GM21423 (cell line): ENCODE measurements at regions not wholly inside any gene's neighbourhood (a gene's known extent, or its start where the extent isn't known, plus 50 kb on each side); places are given as distances from the start of the nearest gene placed in this dataset.

Experiments used
- ATAC-seq: cut with Tn5 transposase; IDR thresholded peaks from one replicate; pipeline ENCODE4 v1.9.1; 2021; ENCODE audit warnings: mild to moderate bottlenecking, moderate library complexity; ENCODE audit not compliant: unreplicated experiment

DNA sequence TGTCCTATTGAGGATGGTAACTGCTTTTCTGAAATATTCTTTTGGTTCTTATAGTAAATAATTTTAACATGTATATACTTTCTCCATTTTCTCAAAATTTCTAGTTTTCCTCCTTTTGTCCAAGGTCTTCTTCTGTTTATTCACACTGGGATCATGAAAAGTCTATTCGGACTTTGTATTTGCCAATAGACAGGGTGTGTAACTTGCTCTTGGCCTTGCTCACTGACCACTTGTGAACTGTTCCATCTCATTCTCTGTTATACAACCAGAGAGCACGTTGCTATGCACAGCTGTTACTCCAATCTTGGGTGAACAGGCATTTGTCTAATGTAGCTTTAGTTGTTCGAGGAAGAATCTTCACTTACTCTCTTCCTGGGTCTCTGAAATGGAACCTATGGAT is 388.9 kb downstream of the SH3GL2 start:
- no peak for ATAC-seq

DNA sequence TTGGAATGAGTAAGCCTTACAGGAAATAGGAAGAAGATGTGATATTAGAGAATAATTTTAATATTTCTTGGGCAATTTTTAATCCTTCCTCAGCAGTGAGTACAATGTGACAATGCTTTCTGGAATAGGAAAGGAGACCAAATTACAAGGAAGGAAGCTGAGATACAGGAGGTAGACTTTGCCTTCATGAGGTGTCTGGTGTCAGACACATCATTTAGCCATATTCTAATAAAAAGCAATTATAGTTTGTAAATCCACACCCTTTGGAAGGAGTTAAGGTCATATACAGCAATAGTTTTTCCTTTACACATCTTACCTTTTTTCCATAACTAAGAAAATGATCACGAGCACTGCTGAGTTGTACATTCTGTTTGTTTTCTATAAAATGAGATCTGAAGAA is 390.4 kb downstream of the SH3GL2 start:
- no peak for ATAC-seq

DNA sequence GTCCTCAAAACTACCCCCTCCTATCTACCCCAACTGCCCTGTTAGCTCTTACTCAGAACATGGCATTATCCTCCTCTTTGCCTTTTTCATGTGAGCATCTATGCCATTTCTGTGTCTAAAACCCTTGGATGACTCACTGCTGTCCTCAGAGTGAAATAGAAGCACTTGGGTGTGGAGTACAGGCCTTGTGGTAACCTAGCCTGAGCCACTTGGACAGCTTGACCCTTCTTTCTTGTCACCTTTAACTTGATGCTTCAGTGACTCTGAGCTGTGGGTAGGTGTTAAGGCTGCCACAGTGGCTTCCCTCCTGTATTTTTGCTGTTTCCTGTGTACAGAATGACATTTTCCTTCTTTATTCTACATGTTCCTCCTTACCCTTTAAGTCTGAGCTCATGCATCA is 391.4 kb downstream of the SH3GL2 start:
- no peak for ATAC-seq

DNA sequence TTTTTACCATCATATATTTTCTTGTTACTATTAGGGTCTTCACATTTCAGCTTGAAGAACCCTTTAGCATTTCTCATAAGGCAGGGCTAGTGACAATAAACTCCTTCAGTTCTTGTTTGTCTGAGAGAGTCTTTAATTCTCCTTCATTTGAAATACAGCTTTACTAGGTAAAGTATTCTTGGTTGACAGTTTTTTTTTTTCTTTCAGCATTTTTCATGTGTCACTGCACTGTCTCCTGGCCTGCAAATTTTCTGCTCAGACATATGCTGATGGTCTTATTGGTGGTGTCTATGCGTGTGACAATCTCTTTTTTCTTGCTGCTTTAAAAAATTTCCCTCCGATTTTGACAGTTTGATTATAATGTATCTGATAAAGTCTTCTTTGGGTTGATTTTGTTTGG is 399.9 kb downstream of the SH3GL2 start:
- no peak for ATAC-seq

DNA sequence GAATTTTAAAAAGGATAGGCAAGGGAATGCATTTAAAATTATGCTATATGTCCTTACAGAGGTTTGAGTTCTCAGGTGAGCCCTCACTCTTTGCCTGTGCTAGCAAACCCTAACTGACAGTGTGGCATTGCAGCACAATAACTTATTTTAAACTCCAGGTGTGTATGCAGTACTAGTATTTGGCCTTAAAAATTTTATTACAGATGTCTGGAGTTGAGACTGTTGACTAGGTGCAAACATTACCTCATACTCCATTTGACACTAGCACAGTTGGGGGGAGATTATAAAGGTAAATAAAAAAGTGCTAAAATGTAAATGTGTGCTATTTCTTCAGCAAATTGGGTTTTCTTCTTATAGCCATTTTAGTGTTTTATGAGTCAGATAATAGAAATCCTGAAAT is 407.7 kb downstream of the SH3GL2 start:
- ATAC-seq = no peak

DNA sequence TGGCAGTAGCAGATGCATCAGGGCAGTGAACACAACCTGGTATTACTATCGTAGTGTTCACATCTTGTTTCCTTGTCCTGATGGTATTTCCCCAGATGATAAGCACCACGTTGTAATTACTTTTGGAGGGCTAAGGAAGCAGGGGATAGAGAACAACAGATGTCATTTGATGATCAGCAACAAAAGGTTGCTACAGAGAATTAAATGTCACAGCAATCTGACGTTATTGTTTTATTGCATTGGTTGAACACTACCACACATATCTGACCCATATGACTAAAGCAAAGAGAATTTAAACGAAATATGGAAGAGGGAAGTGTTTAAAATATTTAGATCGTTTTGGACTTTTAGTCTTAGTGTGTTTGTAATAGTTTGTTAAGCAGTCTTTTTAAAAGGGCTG is 408.3 kb downstream of the SH3GL2 start:
- no peak for ATAC-seq

DNA sequence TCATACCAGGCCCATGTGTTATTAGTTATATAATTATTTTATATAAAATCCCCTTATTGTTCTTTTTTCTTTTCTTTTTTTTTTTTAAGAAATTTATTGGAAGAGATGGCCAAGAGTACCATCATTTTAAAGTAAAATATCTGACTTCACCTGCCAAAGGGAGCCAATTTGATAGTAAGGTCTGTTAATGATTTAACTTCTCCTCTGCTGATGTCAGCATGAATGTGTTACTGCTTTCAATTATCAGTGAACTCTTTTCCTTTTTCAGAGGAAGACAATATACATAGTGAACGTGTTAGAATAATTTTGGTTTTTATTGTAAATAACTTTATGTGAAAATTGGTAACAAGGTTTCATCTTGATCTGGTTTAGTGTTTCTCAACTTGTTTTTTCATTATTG is 409.6 kb downstream of the SH3GL2 start:
- no peak for ATAC-seq

DNA sequence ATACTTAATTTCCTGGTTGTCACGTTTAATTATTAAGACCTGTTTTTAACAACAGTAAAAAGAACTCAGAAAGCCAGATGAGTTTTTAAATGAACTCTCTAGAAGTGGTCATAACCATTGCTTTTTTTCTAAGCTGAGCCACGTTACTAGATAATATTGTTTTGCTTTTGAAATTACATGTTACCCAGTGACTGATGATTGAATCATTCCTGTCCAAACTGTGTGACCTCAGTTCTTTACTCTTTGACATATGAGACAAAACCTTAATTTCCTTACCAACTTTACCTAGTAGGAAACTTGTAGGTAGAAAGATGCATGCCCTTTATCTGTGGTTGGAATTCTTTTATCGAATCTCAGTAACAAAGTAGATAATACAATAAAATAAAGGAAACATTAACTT is 411.7 kb downstream of the SH3GL2 start:
- ATAC-seq = no peak

DNA sequence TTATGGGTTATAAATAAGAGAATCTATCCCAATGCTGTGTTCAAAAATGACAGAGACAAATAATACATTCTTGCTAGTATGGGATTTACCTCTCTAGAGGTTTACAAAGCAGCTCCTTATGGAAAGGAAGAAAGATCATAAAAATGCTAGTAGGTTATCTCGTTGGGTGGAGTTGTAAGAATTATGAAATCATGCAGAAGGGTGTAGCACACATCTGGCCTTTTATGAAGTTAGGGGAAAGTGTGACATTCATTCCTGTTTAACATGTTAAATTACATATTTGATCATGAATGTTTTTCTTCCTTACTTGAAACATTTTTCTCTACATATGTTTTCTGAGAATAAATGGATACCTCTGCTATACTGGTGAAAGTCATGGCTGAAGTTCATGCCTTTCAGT is 414.2 kb downstream of the SH3GL2 start:
- no peak for ATAC-seq

DNA sequence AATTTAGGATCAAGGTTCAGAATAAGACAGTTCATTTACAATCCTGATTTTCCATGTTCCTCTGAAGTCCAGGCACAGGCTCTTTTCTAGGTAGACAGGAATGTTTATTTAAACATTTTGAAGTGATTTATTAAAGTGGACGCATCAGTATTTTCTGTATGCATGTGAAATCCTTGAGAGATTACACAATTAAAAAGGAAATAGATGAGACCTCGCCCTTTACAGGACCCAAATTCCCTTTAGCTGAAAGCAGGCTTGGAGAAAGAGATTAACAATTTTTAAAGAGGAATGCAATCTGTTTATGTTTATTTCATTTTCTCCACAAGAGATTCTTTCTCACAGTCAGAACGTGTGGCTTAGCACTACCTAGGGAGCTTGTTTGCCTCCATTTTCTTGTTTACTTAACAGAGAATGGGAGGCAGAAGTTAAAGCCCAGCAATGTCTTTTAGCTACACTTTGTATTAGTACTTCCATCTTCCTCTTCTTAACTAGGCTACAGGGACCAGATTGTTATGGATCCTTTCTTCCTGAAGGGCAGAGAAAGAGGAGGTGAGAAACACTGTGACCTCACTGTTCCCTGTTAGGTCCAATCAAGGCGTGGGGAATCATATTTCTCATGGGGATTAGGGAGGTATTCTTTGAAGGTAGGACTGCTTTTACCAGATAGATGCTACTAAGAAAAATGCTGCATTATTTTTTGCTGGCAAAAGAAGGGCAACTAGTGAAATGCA is 416.0 kb downstream of the SH3GL2 start:
- no peak for ATAC-seq

DNA sequence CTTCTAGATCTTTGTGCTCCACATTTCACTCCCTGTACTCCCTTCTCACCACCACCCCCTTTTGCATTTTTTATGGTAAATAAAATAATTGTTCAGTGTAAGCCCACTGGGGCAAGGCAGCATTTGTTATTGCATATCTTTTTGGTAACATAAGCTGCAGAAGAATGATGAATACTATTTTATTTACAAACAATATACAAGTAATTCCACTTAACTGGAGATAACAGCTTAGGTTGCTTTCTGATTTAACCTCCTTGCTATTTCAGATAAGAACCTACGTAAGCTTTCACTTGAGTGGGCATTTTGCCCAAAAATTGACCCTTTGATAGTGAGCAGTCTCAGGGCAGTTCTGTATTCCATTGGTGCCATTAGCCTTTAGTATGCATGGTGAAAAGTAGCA is 417.9 kb downstream of the SH3GL2 start:
- no peak for ATAC-seq

DNA sequence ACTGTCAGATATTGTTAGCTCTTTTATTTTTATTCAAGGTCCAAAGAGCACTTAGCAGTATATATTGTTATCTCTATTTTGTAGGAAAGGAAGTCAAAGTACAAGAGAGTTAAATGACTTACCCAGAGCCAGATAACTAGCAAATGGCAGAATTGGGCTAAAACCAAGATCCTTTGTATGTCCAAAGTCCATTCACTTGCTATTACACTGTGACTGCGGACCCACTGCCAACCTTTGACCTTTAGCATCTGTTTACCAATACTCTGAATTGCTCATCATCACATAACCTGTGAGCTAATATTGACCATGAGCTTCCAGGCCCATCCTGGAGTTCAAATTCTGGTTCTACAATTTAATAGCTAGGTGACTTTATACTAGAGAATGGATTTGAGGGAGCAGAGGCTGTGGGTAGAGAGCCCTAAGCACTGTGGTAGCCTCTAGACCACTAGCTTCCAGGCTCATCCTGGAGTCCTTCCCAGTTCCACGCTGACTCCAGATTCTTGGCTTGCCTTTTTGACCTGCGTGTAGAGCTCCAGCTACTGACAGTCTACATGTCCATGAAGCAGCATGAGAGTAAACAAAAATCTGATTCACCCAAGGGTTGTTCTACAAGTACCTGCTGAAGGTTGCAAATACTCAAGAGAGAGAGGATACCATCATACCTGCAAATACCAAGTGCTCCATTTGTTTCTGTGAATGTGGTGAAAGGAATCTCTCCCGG is 424.0 kb downstream of the SH3GL2 start:
- ATAC-seq = no peak

DNA sequence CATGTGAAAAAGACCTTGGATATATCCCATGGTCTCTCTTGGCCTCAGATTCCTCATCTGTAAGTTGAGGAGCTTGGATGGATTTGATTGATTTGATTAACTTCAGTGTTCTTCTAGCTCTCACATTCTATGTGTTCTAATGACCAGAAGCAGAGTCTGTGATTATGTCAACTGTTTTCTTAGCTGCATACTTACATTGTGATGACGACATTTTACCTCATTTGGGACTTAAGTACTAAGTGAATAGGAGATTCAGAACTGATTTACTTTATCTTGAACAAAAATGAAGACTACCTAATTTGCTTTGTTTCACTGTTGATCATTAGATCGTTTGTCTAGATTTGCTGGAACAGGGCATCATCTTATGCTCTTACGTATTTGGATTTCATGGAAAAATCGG is 427.7 kb downstream of the SH3GL2 start:
- no peak for ATAC-seq

DNA sequence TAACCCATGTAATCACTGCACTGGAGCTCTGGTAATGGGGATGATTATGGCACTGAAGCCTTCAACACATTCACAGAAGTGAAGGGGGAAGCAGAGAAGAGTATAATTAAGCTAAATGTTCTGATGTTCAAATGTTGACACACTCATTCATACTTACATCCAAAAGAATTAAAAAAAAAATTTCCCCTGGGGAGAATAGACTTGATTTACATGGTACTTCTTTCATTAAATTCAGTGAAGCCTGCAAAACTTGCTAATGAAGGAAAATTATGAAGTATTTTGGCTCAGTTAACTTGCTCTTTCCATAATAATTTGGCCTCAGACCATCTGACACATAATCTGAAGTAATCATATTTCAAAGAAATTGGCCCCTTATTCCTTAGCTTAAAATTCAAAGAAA is 428.8 kb downstream of the SH3GL2 start:
- ATAC-seq = no peak

DNA sequence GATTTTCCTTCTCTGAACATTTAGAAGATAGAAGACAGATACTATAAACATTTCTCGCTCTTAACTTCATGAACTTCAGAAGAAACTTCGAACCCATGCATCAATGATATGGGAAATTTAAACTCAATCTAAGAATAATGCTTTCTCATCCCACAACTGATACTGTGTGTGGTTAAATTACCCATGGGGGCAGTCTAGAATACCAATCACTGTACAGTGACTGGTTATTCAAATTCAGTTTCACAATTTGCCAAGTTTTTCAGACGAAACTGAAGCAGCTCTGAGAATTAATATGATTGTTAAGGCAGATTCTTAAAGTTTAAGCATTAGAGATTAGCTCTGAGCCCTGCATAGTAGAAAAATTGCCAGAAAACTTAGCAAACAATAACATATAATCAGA is 431.0 kb downstream of the SH3GL2 start:
- no peak for ATAC-seq

DNA sequence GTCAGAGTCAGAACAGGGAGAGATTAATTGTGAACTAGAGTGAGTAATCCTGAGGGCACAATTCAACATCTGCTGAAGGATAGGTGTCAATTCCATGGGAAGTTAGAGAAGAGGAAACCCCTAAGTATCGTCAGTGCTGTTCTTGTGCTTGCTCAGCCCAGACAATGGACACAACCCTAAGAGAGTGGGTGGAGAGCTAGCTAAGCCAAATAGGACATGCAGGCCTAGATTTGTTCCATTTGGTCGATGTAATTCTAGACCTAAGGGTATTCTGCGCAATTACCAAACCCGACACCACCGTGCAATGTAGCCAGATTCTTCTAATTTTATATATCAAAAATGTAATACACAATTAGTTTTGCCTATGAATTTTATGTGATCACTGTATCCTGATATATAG is 431.6 kb downstream of the SH3GL2 start:
- no peak for ATAC-seq

DNA sequence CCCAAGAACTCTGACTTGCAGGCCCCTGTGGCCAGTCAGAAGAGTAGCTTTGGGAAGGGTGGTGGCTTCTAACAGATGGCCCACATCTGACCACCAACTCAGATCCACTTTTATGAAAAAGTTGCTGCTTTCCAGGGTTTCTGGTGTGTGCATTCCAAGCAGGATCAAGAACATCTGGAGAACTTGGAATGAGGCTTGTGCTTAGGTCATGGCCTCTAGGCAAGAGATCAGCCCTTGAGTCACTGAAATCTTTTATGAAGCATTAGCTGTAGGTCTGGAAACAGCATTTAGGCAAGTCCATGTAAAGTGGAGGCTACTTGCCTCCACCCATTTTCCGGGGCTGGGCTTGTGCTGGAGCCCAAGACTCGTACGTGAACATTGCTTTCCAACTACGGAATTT is 433.3 kb downstream of the SH3GL2 start:
- ATAC-seq = no peak

DNA sequence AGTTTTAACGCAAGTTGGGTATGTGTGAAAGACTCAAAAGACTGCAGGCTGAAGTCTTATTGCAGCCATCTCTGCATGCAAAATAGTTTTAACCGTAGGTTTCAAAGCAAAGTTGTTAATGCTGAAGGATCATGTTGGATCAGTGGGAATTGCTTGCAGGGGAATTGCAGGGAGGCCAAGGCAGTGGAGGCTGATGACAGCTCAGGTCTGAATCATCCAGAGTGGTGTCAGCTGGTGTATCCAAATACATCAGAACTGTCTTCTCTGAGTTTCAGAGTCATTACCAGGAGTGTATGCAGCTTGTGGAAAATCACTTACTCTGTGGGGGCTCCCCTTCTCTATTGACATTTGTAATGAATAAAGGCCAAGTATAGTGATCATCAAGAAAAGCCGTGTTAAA is 435.7 kb downstream of the SH3GL2 start:
- ATAC-seq = no peak

DNA sequence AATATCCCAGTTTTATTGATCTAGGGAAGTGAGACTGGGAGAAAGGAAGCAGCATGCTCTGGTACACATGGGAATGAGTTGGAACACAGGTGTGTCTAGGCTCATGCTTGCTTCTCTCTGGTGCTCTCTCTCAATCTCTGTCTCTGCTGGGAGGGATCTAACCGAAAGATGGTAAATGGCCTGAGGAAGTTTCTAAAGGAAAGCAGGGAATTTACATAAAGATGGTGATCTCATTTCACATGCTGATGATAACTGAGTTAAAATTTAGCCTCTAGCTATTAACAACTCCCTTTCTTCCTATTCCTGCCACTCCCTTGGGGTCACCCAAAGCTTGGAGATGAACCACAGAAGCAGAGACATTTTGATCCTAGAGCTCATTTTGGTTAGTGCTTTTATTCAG is 436.2 kb downstream of the SH3GL2 start:
- no peak for ATAC-seq

DNA sequence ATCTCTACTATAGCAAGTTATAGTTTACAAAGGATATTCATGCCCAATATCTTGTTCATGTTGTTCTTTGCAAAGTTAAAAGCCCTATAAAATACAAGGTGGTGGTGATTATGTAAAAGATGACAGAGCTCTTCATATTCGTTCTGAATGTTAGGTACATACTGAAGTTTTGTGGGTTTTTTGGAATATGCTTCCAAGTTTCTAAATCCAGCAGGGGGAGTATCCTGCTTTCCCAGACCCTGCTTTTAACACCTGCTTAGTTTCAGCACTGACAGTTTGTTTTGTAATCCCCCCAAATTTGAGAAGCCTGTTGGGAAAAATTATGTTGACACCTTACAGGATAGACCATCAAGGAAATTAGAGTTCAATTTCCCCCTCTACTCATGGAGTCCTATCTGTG is 438.3 kb downstream of the SH3GL2 start:
- no peak for ATAC-seq

DNA sequence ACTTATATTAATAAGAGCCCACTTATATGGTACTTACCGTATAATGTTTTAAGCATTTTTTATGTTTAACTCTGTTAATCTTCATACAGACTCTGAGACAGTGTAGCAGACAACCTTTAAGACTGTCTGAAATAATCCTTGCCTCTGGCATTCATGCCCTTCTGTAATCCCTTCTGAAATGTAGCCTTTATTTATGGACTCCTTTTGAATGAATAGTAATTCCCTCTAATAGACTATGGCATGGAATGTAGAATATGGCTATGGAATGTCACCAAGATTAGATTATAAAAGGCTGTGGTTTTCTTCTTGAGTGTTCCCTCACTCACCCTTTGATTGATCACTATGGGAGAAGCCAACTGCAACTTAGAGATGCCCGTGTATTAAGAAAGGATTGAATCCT is 439.4 kb downstream of the SH3GL2 start:
- ATAC-seq = no peak

DNA sequence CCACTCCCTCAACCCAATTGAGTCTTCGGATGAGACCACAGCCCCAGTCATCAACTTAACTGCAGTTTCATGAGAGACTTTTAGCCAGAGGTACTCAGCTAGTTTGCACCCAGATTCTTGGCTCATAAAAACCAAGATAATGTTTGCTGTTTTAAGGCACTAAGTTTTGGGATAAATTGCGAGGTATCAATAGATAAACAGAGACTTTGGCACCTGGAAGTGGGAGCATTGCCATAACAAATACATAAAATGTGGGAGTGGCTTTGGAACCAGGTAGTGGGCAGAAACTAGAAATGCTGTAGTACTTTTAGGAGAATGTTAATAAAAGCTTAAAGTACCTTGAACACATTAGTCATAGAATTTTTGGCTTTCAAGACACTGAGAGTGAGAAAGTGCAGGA is 439.8 kb downstream of the SH3GL2 start:
- no peak for ATAC-seq
